GM21423 (cell line): ENCODE measurements at regions not wholly inside any gene's neighbourhood (a gene's known extent, or its start where the extent isn't known, plus 50 kb on each side); places are given as distances from the start of the nearest gene placed in this dataset.
"Not testable (repeated sequence)": the region's sequence is repeated elsewhere in the genome, so short reads cannot be mapped to it uniquely, and the experiment has no call there.

Experiments
- ATAC-seq: cut with Tn5 transposase; IDR thresholded peaks from one replicate; pipeline ENCODE4 v1.9.1; 2021; ENCODE audit warnings: mild to moderate bottlenecking, moderate library complexity; ENCODE audit not compliant: unreplicated experiment

GRCh38 chr10:6986927-6987326 lies 406.9 kb upstream of the PRKCQ start:
- no peak for ATAC-seq

- no peak for ATAC-seq
Measured at GRCh38 chr10:6985644-6986043, 405.6 kb upstream of the PRKCQ start.

GRCh38 chr10:6984971-6985370 lies 404.9 kb upstream of the PRKCQ start:
- no peak for ATAC-seq

- not testable (repeated sequence) for ATAC-seq
Measured at GRCh38 chr10:6984016-6984415, 403.9 kb upstream of the PRKCQ start.

GRCh38 chr10:6980353-6980752 lies 400.3 kb upstream of the PRKCQ start:
- no peak for ATAC-seq

- no peak for ATAC-seq
Measured at GRCh38 chr10:6979371-6979770, 399.3 kb upstream of the PRKCQ start.

GRCh38 chr10:6978187-6978627 lies 398.1 kb upstream of the PRKCQ start:
- ATAC-seq = no peak

GRCh38 chr10:6977398-6978186 lies 397.5 kb upstream of the PRKCQ start:
- ATAC-seq = no peak

GRCh38 chr10:6973899-6974298 lies 393.8 kb upstream of the PRKCQ start:
- ATAC-seq = no peak

- ATAC-seq = no peak
Measured at GRCh38 chr10:6972226-6972625, 392.1 kb upstream of the PRKCQ start.

- no peak for ATAC-seq
Measured at GRCh38 chr10:6969659-6970058, 389.6 kb upstream of the PRKCQ start.

GRCh38 chr10:6964543-6964942 lies 384.5 kb upstream of the PRKCQ start:
- no peak for ATAC-seq

GRCh38 chr10:6962576-6962975 lies 382.5 kb upstream of the PRKCQ start:
- ATAC-seq = no peak

- no peak for ATAC-seq
Measured at GRCh38 chr10:6958711-6959110, 378.6 kb upstream of the PRKCQ start.

GRCh38 chr10:6958254-6958653 lies 378.2 kb upstream of the PRKCQ start:
- no peak for ATAC-seq

- ATAC-seq = no peak
Measured at GRCh38 chr10:6957851-6958250, 377.8 kb upstream of the PRKCQ start.

- no peak for ATAC-seq
Measured at GRCh38 chr10:6956562-6956961, 376.5 kb upstream of the PRKCQ start.

GRCh38 chr10:6953271-6953801 lies 373.3 kb upstream of the PRKCQ start:
- ATAC-seq = no peak

GRCh38 chr10:6951732-6952131 lies 371.7 kb upstream of the PRKCQ start:
- ATAC-seq = no peak

GRCh38 chr10:6950133-6950532 lies 370.1 kb upstream of the PRKCQ start:
- ATAC-seq = no peak

- ATAC-seq = no peak
Measured at GRCh38 chr10:6944436-6944835, 364.4 kb upstream of the PRKCQ start.

GRCh38 chr10:6938384-6938783 lies 358.3 kb upstream of the PRKCQ start:
- ATAC-seq = no peak

GRCh38 chr10:6936931-6937330 lies 356.9 kb upstream of the PRKCQ start:
- no peak for ATAC-seq
